Panc1 (cell line): ENCODE measurements at regions not wholly inside any gene's neighbourhood (a gene's known extent, or its start where the extent isn't known, plus 50 kb on each side); places are given as distances from the start of the nearest gene placed in this dataset.

Experiments used
- ATAC-seq: fragments of 200-7000 bp; cut with Tn5 transposase; 2 replicates; pipeline ENCODE4 v1.9.1; 2020; ENCODE audit warnings: mild to moderate bottlenecking, moderate library complexity
- BruUV-seq: library from RNA; stranded (reverse); fragments of 400-500 nt; replicated peaks from 2 replicates; lab custom pipeline; 2021; lab: Mats Ljungman, UMichigan
- CTCF ChIA-PET: fragments of 300-600 bp; sonication (Branson Sonifier 250); formaldehyde crosslinking; loops from one replicate; lab custom pipeline; 2022; ENCODE audit warnings: antibody characterized with exemption; lab: Charles Lee
- POLR2A ChIA-PET: fragments of 300-600 bp; sonication (Branson Sonifier 250); formaldehyde crosslinking; loops from one replicate; lab custom pipeline; 2022; ENCODE audit warnings: antibody characterized with exemption; lab: Charles Lee
- DNase-seq: peaks from one replicate; pipeline ENCODE4 v3.0.0-alpha.2; 2010; ENCODE audit warnings: low read depth, low spot score
- H3K27ac ChIP-seq: 2 replicates; pipeline ENCODE4 v1.5.1; 2011; ENCODE audit warnings: mild to moderate bottlenecking, low read length, inconsistent platforms
- H3K27me3 ChIP-seq: fragments of 200-500 bp; sonication (Bioruptor generic); 2 replicates; pipeline ENCODE4 v1.6.0; 2014; ENCODE audit warnings: low read length, inconsistent platforms; ENCODE audit not compliant: control insufficient read depth, insufficient read depth
- H3K36me3 ChIP-seq: fragments of 200-500 bp; sonication (Bioruptor generic); 2 replicates; pipeline ENCODE4 v1.5.1; 2014; ENCODE audit warnings: inconsistent platforms, mild to moderate bottlenecking, low read length, moderate library complexity; ENCODE audit not compliant: control insufficient read depth, insufficient read depth
- H3K4me1 ChIP-seq: 2 replicates; pipeline ENCODE4 v1.5.1; 2011; ENCODE audit warnings: inconsistent platforms, mild to moderate bottlenecking, low read length, moderate library complexity; ENCODE audit not compliant: control insufficient read depth, insufficient read depth
- H3K4me3 ChIP-seq, 2 experiments: 2 replicates each; pipeline ENCODE4 v1.5.1; 2011 to 2012; ENCODE audit warnings: low read depth in 2 of 2, low read length in 2 of 2, mild to moderate bottlenecking in 2 of 2, inconsistent platforms in 1 of 2, moderate library complexity in 1 of 2
- H3K9me3 ChIP-seq: fragments of 200-500 bp; sonication (Bioruptor generic); 2 replicates; pipeline ENCODE4 v1.5.1; 2014; ENCODE audit warnings: low read depth, mild to moderate bottlenecking, inconsistent platforms, low read length, moderate library complexity; ENCODE audit not compliant: control insufficient read depth, insufficient read depth
- CTCF ChIP-seq: fragments of 450-650 bp; IDR thresholded peaks from 2 replicates; pipeline ENCODE4 v1.5.1; 2017; ENCODE audit warnings: mild to moderate bottlenecking
- POLR2AphosphoS5 ChIP-seq: IDR thresholded peaks from 2 replicates; pipeline ENCODE4 v1.6.1; 2012; ENCODE audit warnings: mild to moderate bottlenecking, low read depth, low read length, moderate library complexity
- SIN3A ChIP-seq: IDR thresholded peaks from 2 replicates; pipeline ENCODE4 v1.6.1; 2012; ENCODE audit warnings: low read depth, mild to moderate bottlenecking, low read length, moderate library complexity, borderline replicate concordance; ENCODE audit not compliant: insufficient read depth
- TCF7L2 ChIP-seq: IDR thresholded peaks from 2 replicates; pipeline ENCODE4 v1.6.1; 2011; ENCODE audit warnings: mild to moderate bottlenecking, low read depth, low read length, inconsistent platforms
- in situ Hi-C: cut with HindIII; loops from 2 replicates; pipeline ENCODE4 v1.10.0; 2016; ENCODE audit warnings: low sequenced_read_pairs, low pct_unique_long_range_greater_than_20kb
- intact Hi-C: fragments of 100-400 bp; cut with micrococcal nuclease; formaldehyde crosslinking; loops from one replicate; pipeline ENCODE4 v1.10.0; 2022; ENCODE audit not compliant: unreplicated experiment
- TF ChIP-seq, protein P1 (sequence below), 2 experiments: IDR thresholded peaks; 2 replicates each; pipeline ENCODE4 v1.6.1; 2011 to 2012; ENCODE audit warnings: low read depth in 2 of 2, control low read depth in 1 of 2, low read length in 1 of 2, mild to moderate bottlenecking in 1 of 2, moderate library complexity in 1 of 2; ENCODE audit not compliant: insufficient read depth in 1 of 2

DNA sequence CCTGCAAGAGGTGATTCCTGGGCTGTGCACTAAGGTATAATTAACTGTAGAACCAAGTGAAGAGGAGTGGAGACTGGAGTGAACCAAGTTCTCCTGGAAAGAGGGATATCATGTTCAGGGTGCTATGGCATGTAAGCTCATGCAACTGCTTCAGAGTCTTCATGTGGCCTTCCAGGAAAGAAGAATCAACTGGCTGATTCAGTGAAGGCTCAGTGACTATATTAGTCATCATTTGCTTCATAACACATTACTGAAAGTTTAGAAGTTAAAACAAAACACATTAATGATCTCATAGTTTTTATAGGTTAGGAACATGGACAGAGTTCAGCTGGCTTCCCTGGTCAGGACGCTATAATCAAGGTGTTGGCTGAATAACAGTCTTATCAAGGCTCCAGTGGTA, 1200.8 kb upstream of the GYPC start:
- no TSS peak for BruUV-seq
- H3K27ac ChIP-seq, result no peak overlapping the region
- POLR2A ChIA-PET, result no interaction called here
- in situ Hi-C loops (no loop called here), intact Hi-C loops (no loop called here)
- TF ChIP-seq CTCF (no peak), POLR2AphosphoS5 (no peak), SIN3A (no peak), TCF7L2 (no peak)
- TF ChIP-seq, protein P1, sequence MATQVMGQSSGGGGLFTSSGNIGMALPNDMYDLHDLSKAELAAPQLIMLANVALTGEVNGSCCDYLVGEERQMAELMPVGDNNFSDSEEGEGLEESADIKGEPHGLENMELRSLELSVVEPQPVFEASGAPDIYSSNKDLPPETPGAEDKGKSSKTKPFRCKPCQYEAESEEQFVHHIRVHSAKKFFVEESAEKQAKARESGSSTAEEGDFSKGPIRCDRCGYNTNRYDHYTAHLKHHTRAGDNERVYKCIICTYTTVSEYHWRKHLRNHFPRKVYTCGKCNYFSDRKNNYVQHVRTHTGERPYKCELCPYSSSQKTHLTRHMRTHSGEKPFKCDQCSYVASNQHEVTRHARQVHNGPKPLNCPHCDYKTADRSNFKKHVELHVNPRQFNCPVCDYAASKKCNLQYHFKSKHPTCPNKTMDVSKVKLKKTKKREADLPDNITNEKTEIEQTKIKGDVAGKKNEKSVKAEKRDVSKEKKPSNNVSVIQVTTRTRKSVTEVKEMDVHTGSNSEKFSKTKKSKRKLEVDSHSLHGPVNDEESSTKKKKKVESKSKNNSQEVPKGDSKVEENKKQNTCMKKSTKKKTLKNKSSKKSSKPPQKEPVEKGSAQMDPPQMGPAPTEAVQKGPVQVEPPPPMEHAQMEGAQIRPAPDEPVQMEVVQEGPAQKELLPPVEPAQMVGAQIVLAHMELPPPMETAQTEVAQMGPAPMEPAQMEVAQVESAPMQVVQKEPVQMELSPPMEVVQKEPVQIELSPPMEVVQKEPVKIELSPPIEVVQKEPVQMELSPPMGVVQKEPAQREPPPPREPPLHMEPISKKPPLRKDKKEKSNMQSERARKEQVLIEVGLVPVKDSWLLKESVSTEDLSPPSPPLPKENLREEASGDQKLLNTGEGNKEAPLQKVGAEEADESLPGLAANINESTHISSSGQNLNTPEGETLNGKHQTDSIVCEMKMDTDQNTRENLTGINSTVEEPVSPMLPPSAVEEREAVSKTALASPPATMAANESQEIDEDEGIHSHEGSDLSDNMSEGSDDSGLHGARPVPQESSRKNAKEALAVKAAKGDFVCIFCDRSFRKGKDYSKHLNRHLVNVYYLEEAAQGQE (IDR thresholded peaks at IDR 0.05; ENCODE audit: insufficient read depth in 1 of 2, low read depth in 2 of 2, low read length in 1 of 2), result no peak
- H3K4me3 ChIP-seq, result no peak overlapping the region
- H3K27me3 ChIP-seq, result no peaks in the 10 kb centered on the region
- no peaks in the 10 kb centered on the region for H3K36me3 ChIP-seq
- H3K9me3 ChIP-seq, result no peaks in the 10 kb centered on the region
- CTCF ChIA-PET, result no interaction called here
- no peak for DNase-seq
- ATAC-seq, result no peak
- no peaks in the 10 kb centered on the region for H3K4me1 ChIP-seq

DNA sequence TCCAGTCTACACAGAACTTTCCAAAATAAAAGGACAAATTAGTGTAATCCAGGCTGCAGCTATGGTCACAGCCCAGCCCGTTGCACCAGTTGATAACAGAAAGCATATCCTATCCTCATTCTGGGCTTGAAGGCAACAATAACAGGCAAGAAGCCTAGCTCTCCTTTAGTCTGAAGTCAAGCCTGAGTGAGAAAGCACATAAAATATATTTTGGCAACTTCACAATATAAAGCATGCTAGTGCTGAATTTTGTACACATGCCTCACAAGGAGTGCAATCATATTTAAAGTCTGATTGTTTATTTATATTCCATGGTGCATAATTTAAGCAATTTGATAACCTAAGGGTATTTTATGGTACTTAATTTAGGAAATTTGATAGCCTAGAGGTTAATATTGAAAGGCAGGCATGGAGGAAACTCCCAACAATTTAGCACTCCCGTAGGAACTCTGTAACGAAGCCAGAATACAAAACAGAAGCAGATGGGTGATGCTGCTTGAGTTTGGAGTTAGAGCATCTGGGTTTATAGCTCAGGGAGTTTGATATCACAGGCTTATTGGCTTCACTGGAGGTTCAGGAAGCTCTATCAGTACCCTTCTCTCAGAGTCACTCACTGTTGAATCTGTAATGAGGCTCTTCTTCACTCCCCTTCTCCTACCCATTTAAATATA, 1199.1 kb upstream of the GYPC start:
- Histone ChIP-seq H3K9me3 (no peaks in the 10 kb centered on the region), H3K27ac (no peak overlapping the region), H3K36me3 (no peaks in the 10 kb centered on the region), H3K4me3 (no peak overlapping the region), H3K27me3 (no peaks in the 10 kb centered on the region), H3K4me1 (no peaks in the 10 kb centered on the region)
- ChIA-PET POLR2A (no interaction called here), CTCF (no interaction called here)
- intact Hi-C loops (no loop called here), in situ Hi-C loops (no loop called here)
- BruUV-seq, result no TSS peak
- ATAC-seq (no peak), DNase-seq (no peak)
- TF ChIP-seq, protein P1 (IDR thresholded peaks at IDR 0.05; ENCODE audit: insufficient read depth in 1 of 2, low read depth in 2 of 2, low read length in 1 of 2), result no peak
- TF ChIP-seq TCF7L2 (no peak), POLR2AphosphoS5 (no peak), SIN3A (no peak), CTCF (no peak)
